HFFc6 (cell line): ENCODE measurements at regions not wholly inside any gene's neighbourhood (a gene's known extent, or its start where the extent isn't known, plus 50 kb on each side); places are given as distances from the start of the nearest gene placed in this dataset.

Source experiments
- DNase-seq: peaks from one replicate; pipeline ENCODE4 v3.0.0-alpha.2; 2018
- H3K27ac Mint-ChIP-seq: 2 replicates; pipeline ENCODE4 v1.8.0; 2020; ENCODE audit warnings: mild to moderate bottlenecking, mixed read lengths
- H3K27me3 Mint-ChIP-seq: 2 replicates; pipeline ENCODE4 v1.8.0; 2021; ENCODE audit warnings: mild to moderate bottlenecking, moderate library complexity, mixed read lengths; ENCODE audit not compliant: insufficient read depth
- H3K36me3 Mint-ChIP-seq: 2 replicates; pipeline ENCODE4 v1.8.0; 2021; ENCODE audit warnings: low read depth, mixed read lengths
- H3K4me1 Mint-ChIP-seq: 2 replicates; pipeline ENCODE4 v1.8.0; 2020; ENCODE audit warnings: low read depth, mixed read lengths
- H3K4me3 Mint-ChIP-seq: 2 replicates; pipeline ENCODE4 v1.8.0; 2020; ENCODE audit warnings: mild to moderate bottlenecking, moderate library complexity, mixed read lengths
- H3K9me3 Mint-ChIP-seq: 2 replicates; pipeline ENCODE4 v1.8.0; 2020; ENCODE audit warnings: mild to moderate bottlenecking, mixed read lengths
- CTCF ChIP-seq: fragments of 200-600 bp; sonication (generic); IDR thresholded peaks from 2 replicates; pipeline ENCODE4 v1.5.0; 2021; ENCODE audit warnings: antibody characterized with exemption, mild to moderate bottlenecking

- Mint-ChIP-seq H3K9me3 (no peaks in the 10 kb centered on the region), H3K36me3 (no peaks in the 10 kb centered on the region), H3K27me3 (no peaks in the 10 kb centered on the region; the same call in 1 of the 2 replicates), H3K4me1 (no peaks in the 10 kb centered on the region), H3K4me3 (no peak overlapping the region), H3K27ac (no peak overlapping the region)
- DNase-seq = no peak
- TF ChIP-seq CTCF = no peak
Measured at GRCh38 chr11:109329716-109330115, 92.3 kb upstream of the C11orf87 start.

GRCh38 chr11:109338131-109338530 lies 83.9 kb upstream of the C11orf87 start:
- no peak for TF ChIP-seq CTCF
- DNase-seq = no peak
- Mint-ChIP-seq H3K27ac (no peak overlapping the region), H3K9me3 (no peaks in the 10 kb centered on the region; the same call in 1 of the 2 replicates), H3K4me3 (no peak overlapping the region), H3K4me1 (peaks cover 5% of the 10 kb centered on the region; the same call in 1 of the 2 replicates), H3K36me3 (no peaks in the 10 kb centered on the region; the same call in 1 of the 2 replicates), H3K27me3 (peaks cover 2% of the 10 kb centered on the region)

GRCh38 chr11:109342261-109342660 lies 79.7 kb upstream of the C11orf87 start:
- no peak for TF ChIP-seq CTCF
- H3K4me3 Mint-ChIP-seq = no peak overlapping the region

GRCh38 chr11:109343242-109343641 lies 78.7 kb upstream of the C11orf87 start:
- no peaks in the 10 kb centered on the region; the same call in 1 of the 2 replicates for H3K9me3 Mint-ChIP-seq
- TF ChIP-seq CTCF = no peak
- no peak for DNase-seq
- no peaks in the 10 kb centered on the region; the same call in 1 of the 2 replicates for H3K36me3 Mint-ChIP-seq
- H3K4me3 Mint-ChIP-seq = no peak overlapping the region
- peaks cover 5% of the 10 kb centered on the region; the same call in 1 of the 2 replicates for H3K4me1 Mint-ChIP-seq
- H3K27ac Mint-ChIP-seq = no peak overlapping the region
- peaks cover 4% of the 10 kb centered on the region for H3K27me3 Mint-ChIP-seq

More at GRCh38 chr11:109342261-109342660, 79.7 kb upstream of the C11orf87 start:
- no peak for DNase-seq
- H3K36me3 Mint-ChIP-seq = no peaks in the 10 kb centered on the region; the same call in 1 of the 2 replicates
- peaks cover 3% of the 10 kb centered on the region for H3K27me3 Mint-ChIP-seq
- no peak overlapping the region for H3K27ac Mint-ChIP-seq
- H3K9me3 Mint-ChIP-seq = no peaks in the 10 kb centered on the region; the same call in 1 of the 2 replicates
- H3K4me1 Mint-ChIP-seq = peaks cover 5% of the 10 kb centered on the region; the same call in 1 of the 2 replicates

GRCh38 chr11:109347304-109347703 lies 74.7 kb upstream of the C11orf87 start:
- H3K27ac Mint-ChIP-seq = no peak overlapping the region
- no peak for TF ChIP-seq CTCF
- peaks cover 2% of the 10 kb centered on the region; the same call in 1 of the 2 replicates for H3K4me1 Mint-ChIP-seq
- DNase-seq = no peak
- H3K27me3 Mint-ChIP-seq = peaks cover 3% of the 10 kb centered on the region
- H3K9me3 Mint-ChIP-seq = no peaks in the 10 kb centered on the region
- no peaks in the 10 kb centered on the region; the same call in 1 of the 2 replicates for H3K36me3 Mint-ChIP-seq
- no peak overlapping the region for H3K4me3 Mint-ChIP-seq
